Activated T-cell treated with anti-CD3 and anti-CD28 coated beads, Interleukin-2, amount 50 U/mL, for 72 hours (primary cell): ENCODE measurements at regions not wholly inside any gene's neighbourhood (a gene's known extent, or its start where the extent isn't known, plus 50 kb on each side); places are given as distances from the start of the nearest gene placed in this dataset.
"Not testable (repeated sequence)": the region's sequence is repeated elsewhere in the genome, so short reads cannot be mapped to it uniquely, and the experiment has no call there.

Source experiments
- ATAC-seq, 2 donors: fragments of 150-1000 bp; cut with Tn5 transposase; replicated peaks in 1 of 2; 2 replicates each; pipeline ENCODE4 v1.10.0; 2021; ENCODE audit warnings: moderate library complexity in 2 of 2, mild to moderate bottlenecking in 1 of 2
- DNase-seq, 2 donors: peaks; one replicate each; pipeline ENCODE4 v3.0.0; 2021 to 2022; ENCODE audit warnings: mixed read lengths in 1 of 2
- H3K27ac Mint-ChIP-seq: one replicate; pipeline ENCODE4 v1.8.0; 2022; ENCODE audit warnings: mild to moderate bottlenecking, moderate library complexity, mixed read lengths
- H3K27me3 Mint-ChIP-seq: one replicate; pipeline ENCODE4 v1.8.0; 2022; ENCODE audit warnings: low read depth, mixed read lengths
- H3K36me3 Mint-ChIP-seq, 2 donors: one replicate each; pipeline ENCODE4 v1.8.0; 2022; ENCODE audit warnings: mixed read lengths in 2 of 2, mild to moderate bottlenecking in 1 of 2; ENCODE audit not compliant: insufficient read depth in 2 of 2
- H3K4me1 Mint-ChIP-seq: one replicate; pipeline ENCODE4 v1.8.0; 2022; ENCODE audit warnings: low read depth, mixed read lengths
- H3K4me3 Mint-ChIP-seq, 2 donors: one replicate each; pipeline ENCODE4 v1.8.0; 2022; ENCODE audit warnings: mild to moderate bottlenecking in 2 of 2, mixed read lengths in 2 of 2, moderate library complexity in 2 of 2
- H3K9me3 Mint-ChIP-seq, 2 donors: one replicate each; pipeline ENCODE4 v1.8.0; 2022; ENCODE audit warnings: mixed read lengths in 2 of 2

GRCh38 chr16:17766012-17766411, 295.3 kb upstream of the XYLT1 start:
- no peaks in the 10 kb centered on the region for H3K4me1 Mint-ChIP-seq
- DNase-seq, result no peak
- peaks cover 4 to 7% of the 10 kb centered on the region in 2 donors for H3K9me3 Mint-ChIP-seq
- peaks cover 8% of the 10 kb centered on the region for H3K27me3 Mint-ChIP-seq
- ATAC-seq, result no peak
- no peaks in the 10 kb centered on the region for H3K36me3 Mint-ChIP-seq
- H3K4me3 Mint-ChIP-seq, result no peak overlapping the region
- no peak overlapping the region for H3K27ac Mint-ChIP-seq

GRCh38 chr16:17759451-17760390, 289.0 kb upstream of the XYLT1 start:
- Mint-ChIP-seq H3K9me3 (peaks cover 2 to 5% of the 10 kb centered on the region in 2 donors), H3K27me3 (peaks cover 15% of the 10 kb centered on the region), H3K4me1 (no peaks in the 10 kb centered on the region), H3K36me3 (peaks cover 0 to 2% of the 10 kb centered on the region in 2 donors), H3K4me3 (no peak overlapping the region), H3K27ac (no peak overlapping the region)
- no peak for DNase-seq
- no peak for ATAC-seq

DNA sequence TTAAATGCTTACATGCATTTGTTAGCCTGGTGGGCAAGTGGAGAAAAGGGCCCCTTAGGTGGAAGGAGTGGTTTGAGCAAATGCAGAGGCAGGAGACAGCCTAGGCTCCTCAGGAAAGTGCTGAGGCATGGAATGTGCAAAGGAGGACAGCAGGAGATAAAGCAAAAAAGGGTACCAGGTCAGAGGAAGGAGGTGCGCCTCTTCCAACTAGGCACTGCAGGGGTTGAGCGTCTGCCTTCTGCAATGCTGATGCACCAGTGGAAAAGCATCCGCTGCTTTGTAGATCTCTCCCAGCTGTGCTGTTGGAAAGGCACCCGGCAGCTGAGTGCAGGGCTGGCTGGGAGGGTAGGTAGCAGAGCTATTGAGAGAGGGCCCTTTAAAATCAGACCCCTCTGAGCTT, 287.0 kb upstream of the XYLT1 start:
- peaks cover 0 to 2% of the 10 kb centered on the region in 2 donors for H3K36me3 Mint-ChIP-seq
- no peaks in the 10 kb centered on the region for H3K4me1 Mint-ChIP-seq
- DNase-seq, result no peak
- no peak for ATAC-seq
- no peak overlapping the region for H3K27ac Mint-ChIP-seq
- peaks cover 2 to 6% of the 10 kb centered on the region in 2 donors for H3K9me3 Mint-ChIP-seq
- no peak overlapping the region for H3K4me3 Mint-ChIP-seq
- peaks cover 15% of the 10 kb centered on the region for H3K27me3 Mint-ChIP-seq

DNA sequence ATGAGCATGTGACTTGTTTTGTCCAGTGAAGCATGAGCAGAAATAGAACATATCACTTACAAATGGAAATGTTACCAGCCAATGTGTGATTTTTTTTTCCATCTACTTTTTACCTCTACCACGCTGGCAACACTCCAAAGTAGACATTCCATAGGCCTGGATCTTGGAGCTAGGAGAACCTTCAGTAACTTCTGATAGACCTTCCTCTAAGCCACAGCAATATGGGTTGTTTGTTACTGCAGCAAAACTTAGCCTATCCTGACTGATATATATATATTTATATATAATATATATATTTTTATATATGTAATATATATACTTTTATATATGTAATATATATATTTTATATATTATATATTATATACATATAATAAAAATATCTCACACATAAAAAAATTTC, 284.4 kb upstream of the XYLT1 start:
- H3K36me3 Mint-ChIP-seq, result peaks cover 0 to 2% of the 10 kb centered on the region in 2 donors
- DNase-seq, result no peak
- H3K4me3 Mint-ChIP-seq, result no peak overlapping the region
- H3K27me3 Mint-ChIP-seq, result peaks cover 7% of the 10 kb centered on the region
- no peaks in the 10 kb centered on the region for H3K4me1 Mint-ChIP-seq
- peaks cover 2 to 6% of the 10 kb centered on the region in 2 donors for H3K9me3 Mint-ChIP-seq
- ATAC-seq, result no peak
- H3K27ac Mint-ChIP-seq, result no peak overlapping the region

DNA sequence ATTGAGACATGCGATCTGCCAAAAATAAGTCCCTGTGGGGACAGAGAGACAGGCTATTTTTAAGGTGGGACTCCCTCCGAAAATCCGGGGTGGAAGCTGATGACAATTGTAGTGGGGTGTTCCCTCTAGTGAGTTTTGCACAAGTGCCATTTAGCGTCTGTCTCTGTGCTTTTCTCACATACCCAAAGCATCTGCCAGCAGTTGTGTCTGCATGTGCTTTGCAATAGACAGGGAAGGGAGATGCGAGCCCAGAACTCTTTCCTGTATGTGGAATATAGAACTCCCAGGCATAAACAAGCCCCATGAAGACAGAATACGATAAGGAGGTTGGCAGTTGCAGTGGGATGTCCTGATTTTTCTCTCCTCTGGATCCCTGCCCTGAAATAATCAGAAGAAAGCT, 282.7 kb upstream of the XYLT1 start:
- Mint-ChIP-seq H3K27ac (no peak overlapping the region), H3K36me3 (peaks cover 2% of the 10 kb centered on the region in 2 donors), H3K27me3 (peaks cover 9% of the 10 kb centered on the region), H3K9me3 (peaks cover 5 to 11% of the 10 kb centered on the region in 2 donors), H3K4me3 (no peak overlapping the region), H3K4me1 (no peaks in the 10 kb centered on the region)
- no peak for DNase-seq
- no peak for ATAC-seq

GRCh38 chr16:17749706-17750105, 278.9 kb upstream of the XYLT1 start:
- H3K27ac Mint-ChIP-seq, result no peak overlapping the region
- DNase-seq, result no peak
- H3K4me1 Mint-ChIP-seq, result no peaks in the 10 kb centered on the region
- peaks cover 4 to 6% of the 10 kb centered on the region in 2 donors for H3K9me3 Mint-ChIP-seq
- no peak overlapping the region for H3K4me3 Mint-ChIP-seq
- H3K27me3 Mint-ChIP-seq, result peaks cover 12% of the 10 kb centered on the region
- ATAC-seq, result no peak
- H3K36me3 Mint-ChIP-seq, result peaks cover 0 to 2% of the 10 kb centered on the region in 2 donors

- Mint-ChIP-seq H3K4me1 (no peaks in the 10 kb centered on the region), H3K27ac (no peak overlapping the region), H3K27me3 (peaks cover 12% of the 10 kb centered on the region), H3K9me3 (peaks cover 4 to 5% of the 10 kb centered on the region in 2 donors), H3K4me3 (no peak overlapping the region), H3K36me3 (peaks cover 0 to 2% of the 10 kb centered on the region in 2 donors)
- DNase-seq, result no peak
- ATAC-seq, result no peak
Observed at GRCh38 chr16:17748044-17748719, 277.4 kb upstream of the XYLT1 start.

DNA sequence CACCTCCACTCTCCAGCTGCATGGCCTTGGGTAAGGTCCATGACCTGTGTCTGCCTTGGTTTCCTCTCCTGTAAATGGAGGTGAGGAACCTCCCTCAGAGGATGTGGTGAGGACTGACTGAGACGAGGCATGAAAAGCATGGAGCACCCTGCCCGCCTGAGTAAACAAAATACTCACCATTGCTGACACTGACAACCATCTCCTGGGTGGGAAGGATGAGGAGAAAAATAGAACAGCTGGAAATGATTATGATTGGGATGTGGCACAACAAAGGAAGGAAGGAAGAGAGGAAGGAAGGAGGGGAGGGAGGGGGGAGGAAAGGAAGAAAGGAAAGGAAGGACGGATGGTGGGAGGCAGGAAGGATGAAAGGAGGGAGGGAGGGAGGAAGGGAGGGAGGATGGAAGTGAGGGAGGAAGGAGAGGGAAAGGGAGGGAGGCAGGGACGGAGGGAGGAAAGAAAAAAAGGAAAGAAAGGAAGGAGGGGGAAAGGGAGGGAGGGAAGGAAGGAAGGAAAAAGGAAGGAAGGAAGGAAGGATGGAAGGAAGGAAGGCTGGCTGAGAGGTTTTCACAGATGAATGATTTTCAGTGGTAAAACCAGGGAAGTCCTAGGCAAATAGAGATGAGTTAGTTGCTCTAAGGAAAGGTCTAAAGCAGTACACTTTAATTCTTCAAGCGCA, 276.5 kb upstream of the XYLT1 start:
- DNase-seq (no peak), ATAC-seq (no peak)
- peaks cover 4 to 5% of the 10 kb centered on the region in 2 donors for H3K9me3 Mint-ChIP-seq
- H3K27ac Mint-ChIP-seq, result no peak overlapping the region
- H3K36me3 Mint-ChIP-seq, result peaks cover 0 to 2% of the 10 kb centered on the region in 2 donors
- no peak overlapping the region for H3K4me3 Mint-ChIP-seq
- H3K4me1 Mint-ChIP-seq, result no peaks in the 10 kb centered on the region
- H3K27me3 Mint-ChIP-seq, result peaks cover 12% of the 10 kb centered on the region

- no peak overlapping the region for H3K27ac Mint-ChIP-seq
Observed at GRCh38 chr16:17744921-17745572, 274.3 kb upstream of the XYLT1 start.

GRCh38 chr16:17743578-17743977, 272.8 kb upstream of the XYLT1 start:
- H3K9me3 Mint-ChIP-seq, result no peaks in the 10 kb centered on the region
- H3K27ac Mint-ChIP-seq, result no peak overlapping the region
- no peak overlapping the region for H3K4me3 Mint-ChIP-seq
- DNase-seq (no peak), ATAC-seq (no peak)
- H3K36me3 Mint-ChIP-seq, result no peaks in the 10 kb centered on the region
- H3K4me1 Mint-ChIP-seq, result no peaks in the 10 kb centered on the region
- peaks cover 5% of the 10 kb centered on the region for H3K27me3 Mint-ChIP-seq

More at GRCh38 chr16:17744921-17745572, 274.3 kb upstream of the XYLT1 start:
- Mint-ChIP-seq H3K4me1 (no peaks in the 10 kb centered on the region), H3K27me3 (peaks cover 12% of the 10 kb centered on the region), H3K4me3 (no peak overlapping the region), H3K9me3 (peaks cover 4 to 5% of the 10 kb centered on the region in 2 donors), H3K36me3 (peaks cover 0 to 2% of the 10 kb centered on the region in 2 donors)
- ATAC-seq (no peak), DNase-seq (no peak)

DNA sequence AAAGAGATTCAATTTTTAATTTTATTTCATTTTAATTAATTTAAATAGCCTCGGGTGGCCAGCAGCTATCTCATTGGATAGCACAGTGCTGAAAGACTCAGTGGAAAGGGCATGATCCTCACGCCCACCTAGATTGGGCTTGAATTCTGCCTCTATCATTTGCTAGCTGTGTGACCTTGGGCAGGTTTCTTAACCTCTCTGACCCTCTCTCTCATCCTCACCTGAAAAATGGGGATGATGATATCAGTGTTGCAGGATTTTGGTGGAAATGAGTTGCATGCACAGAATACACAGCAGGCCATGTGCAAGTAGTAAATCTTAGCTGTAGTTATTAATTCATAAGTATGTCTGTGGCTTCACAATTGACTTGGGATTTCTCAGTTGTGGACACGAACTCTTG, 272.4 kb upstream of the XYLT1 start:
- DNase-seq (no peak), ATAC-seq (no peak)
- Mint-ChIP-seq H3K27ac (no peak overlapping the region), H3K36me3 (no peaks in the 10 kb centered on the region), H3K4me3 (no peak overlapping the region), H3K9me3 (no peaks in the 10 kb centered on the region), H3K27me3 (peaks cover 4% of the 10 kb centered on the region), H3K4me1 (no peaks in the 10 kb centered on the region)

GRCh38 chr16:17735099-17735498, 264.3 kb upstream of the XYLT1 start:
- not testable (repeated sequence) for ATAC-seq, H3K4me1 Mint-ChIP-seq, H3K4me3 Mint-ChIP-seq, H3K27me3 Mint-ChIP-seq, H3K9me3 Mint-ChIP-seq, H3K36me3 Mint-ChIP-seq, DNase-seq, H3K27ac Mint-ChIP-seq
